NK-92 (cell line): ENCODE measurements at regions not wholly inside any gene's neighbourhood (a gene's known extent, or its start where the extent isn't known, plus 50 kb on each side); places are given as distances from the start of the nearest gene placed in this dataset.

Experiments
- DNase-seq: peaks from one replicate; lab custom pipeline; 2025; ENCODE audit not compliant: unreplicated experiment; lab: John Stamatoyannopoulos, UW

DNA sequence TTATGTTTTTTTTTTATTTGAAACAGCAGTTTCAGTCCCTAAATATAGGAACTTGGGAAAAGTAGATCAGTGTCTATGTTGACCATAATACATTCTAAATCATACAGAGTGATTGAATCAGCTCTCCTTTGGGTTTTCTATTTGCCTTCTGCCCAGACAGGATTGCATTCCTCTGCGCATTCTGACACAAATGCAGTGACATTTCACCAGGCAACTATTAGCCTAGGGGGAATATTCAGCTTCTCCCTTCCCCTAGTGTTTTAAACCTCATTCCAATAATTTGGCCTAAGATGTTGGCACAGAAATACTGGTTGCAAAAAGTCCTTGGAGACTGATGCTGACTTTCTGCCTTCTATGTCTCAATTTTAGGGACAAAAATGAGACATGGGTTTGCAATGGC is 172.8 kb downstream of the PTGER3 start:
- no peak for DNase-seq

DNA sequence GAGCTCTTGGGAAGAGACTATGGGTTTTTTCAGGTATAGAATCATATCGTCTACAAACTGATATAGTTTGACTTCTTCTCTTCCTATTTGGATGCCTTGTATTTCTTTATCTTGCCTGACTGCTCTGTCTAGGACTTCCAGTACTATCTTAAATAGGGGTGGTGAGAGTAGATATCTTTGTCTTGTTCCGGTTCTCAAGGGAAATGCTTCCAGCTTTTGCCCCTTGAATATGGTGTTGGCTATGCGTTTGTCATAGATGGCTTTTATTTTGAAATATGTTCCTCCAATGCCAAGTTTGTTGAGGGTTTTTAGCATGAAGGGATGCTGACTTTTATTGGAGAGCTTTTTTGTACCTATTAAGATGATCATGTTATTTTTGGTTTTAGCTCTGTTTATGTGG is 170.3 kb downstream of the PTGER3 start:
- DNase-seq = no peak

DNA sequence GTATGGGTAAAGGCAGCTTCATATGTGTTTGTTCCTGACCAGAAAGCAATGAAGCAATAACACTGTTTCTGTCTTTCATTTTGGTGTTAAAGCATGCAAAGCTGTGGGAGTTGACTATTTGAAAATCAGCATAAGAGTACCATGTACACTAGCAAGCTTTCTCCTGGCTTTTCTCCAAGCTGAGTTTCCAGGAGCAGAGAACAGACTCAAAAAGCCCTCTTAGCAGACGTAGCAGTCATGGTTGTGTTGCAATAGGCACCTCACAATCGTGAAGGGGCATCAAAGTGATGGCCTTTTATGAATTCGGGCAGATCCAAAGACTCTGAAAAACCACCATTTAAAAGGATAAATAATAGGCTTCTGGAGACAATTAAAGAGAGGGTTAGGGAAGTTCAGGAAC is 159.7 kb downstream of the PTGER3 start:
- DNase-seq = no peak

DNA sequence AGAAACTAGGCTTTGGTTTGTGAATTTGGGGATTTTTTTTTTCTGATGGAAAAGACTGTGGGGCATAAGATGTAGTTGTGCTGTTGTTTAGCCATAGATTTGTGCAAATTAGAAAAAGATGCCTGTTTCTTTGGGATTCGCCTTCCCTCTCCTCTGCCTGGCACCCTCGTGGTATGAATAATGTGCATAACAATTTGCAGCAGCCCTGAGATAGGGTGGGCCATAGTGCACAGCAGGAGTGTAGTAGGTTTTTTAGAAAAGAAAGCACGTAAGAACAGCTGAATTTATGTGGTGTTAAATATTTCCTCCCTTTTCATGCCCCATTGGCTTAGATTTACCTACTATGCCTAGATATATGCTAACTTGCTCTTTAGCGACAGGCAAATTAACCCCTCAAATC is 158.9 kb downstream of the PTGER3 start:
- DNase-seq = no peak

DNA sequence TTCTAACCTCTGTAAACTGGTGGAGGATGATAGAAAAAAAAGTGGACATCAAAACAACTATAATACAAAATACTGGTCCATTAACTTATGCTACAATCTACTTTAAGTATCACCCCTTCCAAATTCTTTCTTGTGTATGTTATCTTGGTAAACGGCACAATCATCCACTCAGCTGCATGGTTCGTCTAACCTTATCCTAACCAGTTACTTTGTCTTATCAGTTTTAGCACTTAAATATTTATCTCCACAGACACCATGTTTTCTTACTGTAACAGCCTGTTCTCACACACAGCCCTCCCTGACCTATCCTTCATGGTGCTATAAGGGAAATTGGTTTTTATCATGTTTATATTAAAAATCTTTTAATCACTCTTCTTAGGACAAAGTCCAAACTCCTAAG is 157.2 kb downstream of the PTGER3 start:
- DNase-seq = no peak

DNA sequence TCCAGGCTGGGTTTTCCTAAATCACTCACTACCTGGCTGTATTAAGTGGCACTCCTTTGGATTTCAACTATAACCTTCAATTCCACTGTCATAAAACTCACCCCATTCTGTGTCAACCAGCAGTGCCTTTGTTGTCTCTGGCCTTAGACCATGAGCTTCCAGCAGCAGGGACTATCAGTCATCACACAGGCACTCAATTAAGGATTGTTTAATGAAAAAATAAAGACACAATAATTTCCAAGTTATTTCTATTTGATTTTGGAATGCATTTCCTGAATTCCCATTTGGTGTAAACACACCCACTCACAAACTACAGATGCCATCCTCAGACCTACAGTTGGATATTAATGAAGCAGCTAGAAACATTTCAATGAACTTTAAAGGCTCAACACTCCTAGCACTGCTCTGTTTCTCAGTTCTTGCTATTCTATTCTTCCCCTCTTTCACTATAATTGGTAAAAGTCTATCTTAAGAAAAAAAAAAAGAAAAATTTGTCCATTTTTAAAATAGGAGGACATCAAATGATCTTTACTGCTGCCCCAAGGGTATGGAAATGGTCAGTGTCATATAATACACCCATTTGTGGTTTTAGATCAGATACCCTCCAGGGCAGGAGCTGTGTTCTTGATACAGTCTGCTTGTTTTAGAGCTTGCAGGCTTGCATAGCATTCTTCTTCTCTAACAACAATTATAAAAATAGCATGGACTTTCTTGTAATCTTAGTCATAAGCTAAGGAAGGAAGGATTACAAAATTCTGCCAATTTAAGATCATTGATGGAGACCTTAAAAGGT is 156.4 kb downstream of the PTGER3 start:
- no peak for DNase-seq

DNA sequence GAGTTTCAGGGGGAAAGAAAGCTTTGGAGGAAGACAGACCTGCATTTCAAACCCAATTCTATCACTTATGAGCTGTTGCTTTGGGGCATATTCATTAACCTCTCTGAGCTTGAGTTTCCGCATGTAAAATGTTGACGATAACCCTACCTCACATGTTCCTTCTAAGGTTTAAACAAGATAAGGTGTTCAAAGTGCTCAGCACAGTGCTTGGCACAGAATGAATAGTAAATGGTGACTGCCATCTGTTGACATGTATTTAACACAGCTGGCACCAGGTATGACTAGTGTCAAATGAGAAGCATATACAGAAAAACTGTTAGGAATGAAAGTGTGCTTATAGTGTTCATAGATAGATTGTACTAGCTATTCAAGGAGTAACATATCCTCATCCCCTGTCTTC is 155.5 kb downstream of the PTGER3 start:
- DNase-seq = no peak

DNA sequence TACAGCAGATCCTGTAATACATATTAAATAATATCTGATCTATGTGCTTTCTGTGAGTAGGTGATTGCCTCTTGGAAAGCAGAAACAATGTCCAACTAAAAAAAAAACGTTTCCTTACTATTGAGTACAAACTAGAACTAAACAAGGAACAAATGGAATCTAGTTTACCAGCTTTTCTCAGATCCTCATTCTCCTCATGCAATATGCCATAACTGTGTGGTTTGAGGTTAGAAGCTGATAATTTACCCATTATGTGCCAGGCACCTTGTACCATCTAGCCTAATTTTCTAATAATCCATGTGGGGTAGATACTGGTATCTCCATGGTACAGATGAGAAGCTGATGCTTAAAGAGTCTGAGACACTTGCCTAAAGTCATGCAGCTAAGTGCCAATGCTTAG is 154.7 kb downstream of the PTGER3 start:
- no peak for DNase-seq

DNA sequence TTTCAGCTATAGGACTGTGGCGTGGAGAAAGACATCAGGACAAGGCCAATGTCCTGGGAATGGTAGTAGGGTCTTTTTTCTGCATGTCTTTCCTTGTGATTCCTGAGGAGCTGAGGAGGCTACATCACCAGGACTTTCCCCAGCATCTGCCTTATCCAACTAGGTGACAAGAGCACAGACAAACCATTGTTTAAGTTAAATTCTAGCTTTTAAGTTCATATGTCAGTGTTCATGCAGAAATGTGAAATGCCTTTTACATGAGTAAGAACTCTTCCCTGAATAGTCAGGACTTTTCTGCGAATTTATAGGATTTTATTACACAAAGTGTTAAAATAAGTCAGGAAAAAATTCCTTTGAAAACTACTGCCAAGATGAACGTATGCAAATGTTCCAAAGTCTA is 154.2 kb downstream of the PTGER3 start:
- DNase-seq = no peak

DNA sequence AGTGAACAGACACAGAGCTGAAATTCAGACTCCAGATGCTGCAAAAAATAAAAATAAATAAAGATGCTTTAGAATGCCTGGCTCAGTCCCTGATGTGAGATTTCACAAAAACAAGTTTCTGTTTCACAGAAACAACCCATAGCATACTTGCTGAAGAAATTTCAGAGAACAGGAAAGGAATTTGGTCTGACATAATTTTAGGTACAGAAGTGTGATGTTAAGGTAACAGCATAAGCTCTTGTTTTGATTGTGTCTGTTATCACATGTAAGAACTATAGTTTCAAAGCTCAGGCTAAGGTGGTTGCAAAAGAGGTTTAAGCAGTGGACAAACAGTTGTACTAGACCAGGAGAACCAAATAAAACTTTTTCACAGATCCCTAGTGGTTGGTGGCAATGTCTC is 152.1 kb downstream of the PTGER3 start:
- DNase-seq = no peak

DNA sequence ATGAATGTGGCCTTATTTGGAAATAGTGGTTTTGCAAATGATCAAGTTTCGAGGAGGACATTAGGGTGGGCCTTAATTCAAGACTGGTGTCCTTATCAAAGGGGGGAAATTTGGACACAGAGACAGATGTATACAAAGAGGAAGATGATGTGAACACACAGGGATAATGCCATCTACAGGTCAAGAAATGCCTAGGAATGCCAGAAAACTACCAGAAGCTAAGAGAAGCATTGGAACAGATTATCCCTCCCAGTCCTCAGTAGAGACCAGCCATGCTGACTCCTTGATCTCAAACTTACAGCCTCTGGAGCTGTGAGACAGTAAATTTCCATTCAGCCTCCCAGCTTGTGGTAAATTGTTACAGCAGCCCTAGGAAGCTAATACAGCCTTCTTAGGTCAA is 151.4 kb downstream of the PTGER3 start:
- no peak for DNase-seq

DNA sequence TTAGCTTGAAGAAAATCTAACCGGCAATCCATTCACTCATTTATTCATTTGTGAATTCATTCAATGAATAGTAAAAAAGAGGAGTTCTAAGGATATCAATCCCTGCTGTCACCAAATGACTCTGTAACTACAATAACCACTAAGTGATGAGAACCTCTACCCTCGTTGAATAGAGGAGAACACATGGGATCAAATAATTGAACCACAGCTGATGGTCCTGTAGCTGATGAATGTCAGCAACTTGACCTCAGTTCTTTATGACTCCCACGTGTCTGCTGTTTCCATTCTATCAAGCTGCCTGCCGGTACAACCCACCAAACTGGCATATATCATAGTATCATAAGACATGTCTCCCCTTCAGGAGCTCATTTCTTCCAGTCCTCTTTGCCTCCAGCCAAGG is 150.3 kb downstream of the PTGER3 start:
- DNase-seq = no peak

DNA sequence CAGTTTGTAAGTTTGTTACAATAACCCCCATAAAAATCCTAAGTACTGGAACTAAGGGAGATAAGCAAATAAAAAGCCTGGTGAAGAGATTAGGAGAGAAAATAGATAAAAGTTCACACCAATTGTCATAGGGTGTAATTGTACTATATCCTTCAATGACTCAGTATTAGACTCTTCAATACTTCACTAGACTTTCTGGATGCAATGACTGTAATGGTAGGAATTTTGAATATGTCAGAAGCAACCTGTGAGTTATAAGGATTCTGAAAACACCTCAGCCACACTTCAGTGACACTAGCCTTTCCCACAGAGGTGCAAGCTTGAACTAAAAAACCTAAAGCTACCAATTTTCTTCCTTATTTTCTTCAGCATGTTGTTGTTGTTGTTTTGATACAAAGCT is 147.9 kb downstream of the PTGER3 start:
- DNase-seq = no peak

DNA sequence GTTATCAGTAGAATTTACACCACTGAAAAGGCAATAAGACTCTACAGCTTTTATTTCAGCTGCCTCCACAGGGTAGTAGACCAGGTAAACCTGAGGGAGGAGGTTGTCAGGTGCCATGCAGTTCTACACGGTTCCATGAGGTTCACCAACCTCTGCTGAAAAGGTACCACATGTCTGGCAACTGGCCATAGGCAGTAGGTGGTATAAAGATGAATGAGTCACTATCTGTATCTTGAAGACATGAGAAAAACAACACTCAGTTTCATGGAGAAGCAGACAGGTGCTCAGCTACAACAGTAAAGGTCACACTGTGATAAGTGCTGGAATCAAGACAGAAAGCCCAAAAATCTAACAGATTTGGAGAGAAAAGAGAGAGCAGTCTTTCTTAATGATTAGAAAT is 145.4 kb downstream of the PTGER3 start:
- no peak for DNase-seq

DNA sequence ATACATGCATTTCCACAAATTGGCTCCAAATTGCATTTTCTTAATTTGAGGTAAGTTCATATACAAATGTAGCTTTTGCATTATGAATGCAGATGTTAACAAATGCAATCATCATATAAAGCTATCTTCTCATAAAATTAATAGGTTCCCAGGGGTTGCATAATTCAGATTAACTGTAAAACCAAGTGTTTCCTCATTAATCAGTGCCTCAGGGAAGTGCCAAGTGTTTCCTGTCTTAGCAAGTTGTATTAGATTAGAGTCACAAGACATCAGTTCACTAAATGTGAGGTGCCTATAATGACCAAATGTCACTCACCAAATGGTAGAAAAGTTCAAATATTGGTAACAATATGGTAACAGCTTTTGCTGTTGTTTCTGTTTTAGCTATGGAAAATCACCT is 140.8 kb downstream of the PTGER3 start:
- DNase-seq = no peak

DNA sequence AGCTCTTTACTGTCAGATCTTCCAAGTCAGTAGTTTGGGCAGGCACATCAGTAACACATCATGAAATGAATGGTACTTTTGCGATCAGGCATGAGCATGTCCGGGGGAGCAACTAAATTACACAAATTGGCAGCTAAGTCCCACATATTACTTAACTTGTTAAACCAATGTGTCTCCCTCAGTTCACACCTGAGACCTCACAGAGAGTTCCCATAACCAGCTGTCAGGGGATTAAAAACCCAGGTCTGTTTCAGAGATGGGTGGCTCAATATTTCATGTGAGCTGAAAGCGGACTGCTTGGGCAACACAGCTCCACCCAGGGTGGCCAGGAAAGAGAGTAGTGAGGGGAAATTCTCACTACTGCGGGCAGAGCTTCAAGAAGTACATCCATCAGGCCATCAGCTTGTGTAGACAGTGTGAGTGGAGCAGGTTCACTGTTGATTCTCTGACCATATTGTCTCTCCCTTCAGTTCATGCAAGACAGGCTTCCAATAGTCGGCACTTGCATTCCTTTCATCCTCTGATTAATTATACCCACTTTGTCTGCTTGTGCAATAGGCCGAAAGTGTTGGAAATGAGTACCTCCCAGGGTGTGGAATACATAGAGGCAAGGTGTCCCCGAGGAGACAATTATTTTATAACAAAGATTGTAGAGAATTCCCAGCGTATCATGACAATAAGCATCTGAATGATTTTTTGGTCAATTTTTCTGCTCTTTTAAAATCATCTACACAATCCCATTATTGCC is 139.9 kb downstream of the PTGER3 start:
- peak; percentile 8 for DNase-seq

DNA sequence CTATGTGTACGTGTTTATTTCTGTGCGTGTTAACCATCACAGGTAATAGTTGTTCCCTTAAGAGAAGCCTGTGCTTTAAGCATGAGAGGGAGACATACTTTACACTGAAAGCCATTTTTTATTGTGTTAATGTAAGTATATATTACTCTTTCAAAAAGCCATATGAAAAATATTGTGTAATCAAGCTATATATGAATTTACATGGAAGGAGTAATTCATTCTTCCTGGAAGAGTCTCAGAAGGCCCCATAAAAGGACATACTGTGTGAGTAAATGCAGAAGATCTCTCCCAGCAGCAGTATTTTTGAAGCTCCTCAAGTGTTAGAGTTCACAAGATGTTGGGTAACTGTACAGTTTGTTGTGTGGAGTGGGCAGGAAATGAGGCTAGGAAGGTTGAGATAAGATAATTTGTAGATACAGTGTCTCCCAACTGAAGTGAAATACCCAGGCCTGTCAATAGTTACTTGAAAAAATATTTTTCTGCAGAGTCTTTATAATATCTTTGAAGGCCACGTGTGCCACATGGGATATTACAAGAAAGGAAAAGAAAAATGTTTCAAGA is 138.3 kb downstream of the PTGER3 start:
- no peak for DNase-seq

DNA sequence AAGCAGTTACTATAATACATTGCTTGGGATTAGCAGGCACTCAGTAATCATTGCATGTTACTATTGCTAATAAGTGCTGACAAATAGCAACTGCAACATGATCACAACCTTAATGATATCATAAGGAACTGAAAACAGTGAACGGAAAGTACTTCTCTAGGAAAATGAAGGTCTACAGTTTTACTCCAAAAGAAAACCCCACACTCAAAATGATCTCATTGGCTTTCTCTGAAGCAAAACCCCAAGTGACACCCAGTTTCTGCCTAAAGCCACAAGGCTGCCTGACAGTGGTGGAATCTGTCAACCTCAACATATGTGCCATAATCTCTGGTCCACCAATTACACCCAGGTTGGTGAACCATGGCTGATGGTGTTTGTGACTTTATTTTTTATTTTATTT is 137.6 kb downstream of the PTGER3 start:
- peak; percentile 4 for DNase-seq

DNA sequence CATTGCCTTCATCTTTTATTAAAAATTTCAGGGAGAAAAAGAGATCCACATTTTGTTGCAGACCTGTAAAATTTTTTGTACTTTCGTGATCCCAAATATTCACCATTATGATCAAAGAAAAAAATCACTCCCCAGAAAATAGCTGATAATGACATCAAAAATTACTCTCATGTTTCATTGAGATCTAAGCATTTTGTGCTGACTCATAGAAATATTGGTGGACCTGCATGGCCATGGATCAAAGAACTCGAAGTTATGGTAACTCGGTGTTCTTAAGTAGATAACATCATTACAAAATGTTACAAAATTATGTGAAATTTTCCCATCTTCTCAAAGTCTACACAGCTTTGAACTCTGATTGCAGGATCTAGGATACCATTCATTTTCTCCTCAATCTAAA is 135.8 kb downstream of the PTGER3 start:
- no peak for DNase-seq

DNA sequence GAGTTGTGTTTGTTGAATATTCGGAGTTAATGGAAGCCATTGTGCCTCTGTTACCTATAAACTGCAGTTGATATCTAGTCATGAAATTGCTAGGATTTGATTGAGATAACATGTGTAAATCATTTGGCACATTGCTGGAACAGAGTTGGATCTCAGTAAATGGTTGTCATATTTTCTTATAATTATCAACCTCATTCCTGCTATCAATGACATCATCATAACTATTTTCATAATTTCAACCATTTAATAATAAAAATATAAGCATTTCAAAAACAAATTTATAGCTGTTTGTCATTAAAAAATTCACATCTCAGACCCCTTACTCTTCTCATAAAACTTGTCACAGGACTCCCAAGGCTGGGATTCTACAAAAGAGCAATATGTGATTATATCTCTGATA is 133.4 kb downstream of the PTGER3 start:
- DNase-seq = no peak

DNA sequence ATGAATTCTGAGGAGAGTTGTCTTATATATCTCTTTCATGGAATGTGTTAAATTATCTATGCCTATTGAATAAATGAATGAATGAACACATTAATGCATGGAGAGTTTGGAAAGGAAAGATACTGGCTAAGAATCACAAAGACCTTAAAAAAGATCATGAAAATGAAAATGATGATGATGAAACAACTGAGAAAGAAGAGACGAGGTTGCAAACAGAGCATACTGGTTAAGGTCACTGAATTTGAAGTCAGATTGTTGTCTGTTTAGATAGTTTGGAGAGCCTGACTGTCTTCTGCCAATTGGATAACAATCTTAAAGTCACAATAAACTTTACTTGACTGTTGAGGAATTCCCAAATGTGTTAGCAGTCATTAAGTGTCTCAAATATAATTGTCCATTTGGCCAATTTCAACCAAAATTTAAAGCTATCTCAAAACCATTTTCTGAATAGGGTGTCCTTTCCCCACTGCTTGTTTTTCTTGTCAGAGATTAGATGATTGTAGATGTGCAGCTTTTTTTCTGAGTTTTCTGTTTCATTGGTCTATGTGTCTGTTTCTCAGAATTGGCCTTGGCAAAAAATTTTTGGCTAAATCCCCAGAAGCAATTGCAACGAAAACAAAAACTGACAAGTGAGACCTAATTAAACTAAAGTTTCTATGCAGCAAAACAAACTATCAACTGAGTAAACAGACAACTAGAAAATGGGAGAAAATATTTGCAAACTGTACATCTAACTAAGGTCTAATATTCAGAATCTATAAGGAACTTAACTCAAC is 132.2 kb downstream of the PTGER3 start:
- DNase-seq = no peak

DNA sequence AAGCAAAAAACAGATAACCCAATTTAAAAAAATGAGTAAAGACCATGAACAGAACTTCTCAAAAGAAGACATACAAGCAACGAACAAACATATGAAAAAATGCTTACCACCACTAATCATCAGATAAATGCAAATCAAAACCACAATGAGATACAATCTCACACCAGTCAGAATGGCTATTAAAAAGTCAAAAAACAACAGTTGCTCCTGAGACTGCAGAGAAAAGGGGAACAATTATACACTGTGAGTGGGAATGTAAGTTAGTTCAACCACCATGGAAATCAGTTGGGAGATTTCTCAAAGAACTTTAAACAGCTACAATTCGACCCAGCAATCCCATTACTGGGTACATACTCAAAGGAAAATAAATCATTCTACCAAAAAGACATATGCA is 131.6 kb downstream of the PTGER3 start:
- no peak for DNase-seq
